ENCODE measurements at regions not wholly inside any gene's neighbourhood (a gene's known extent, or its start where the extent isn't known, plus 50 kb on each side); places are given as distances from the start of the nearest gene placed in this dataset.

GRCh38 chr12:111285200-111285599 is 83.7 kb downstream of the PHETA1 start:
- TF ChIP-seq CTCF (IDR thresholded peaks at IDR 0.05) = no peak
- TF ChIP-seq EZH2 (IDR thresholded peaks at IDR 0.05; ENCODE audit: borderline replicate concordance, insufficient read depth, low read depth, low read length, poor library complexity, severe bottlenecking) = no peak
